Omental fat pad (tissue), 3 donors: ENCODE measurements at regions not wholly inside any gene's neighbourhood (a gene's known extent, or its start where the extent isn't known, plus 50 kb on each side); places are given as distances from the start of the nearest gene placed in this dataset.

Experiments
- ATAC-seq: fragments of 150-250 bp; one replicate; pipeline ENCODE4 v1.9.1; 2016; ENCODE audit warnings: mild to moderate bottlenecking, moderate library complexity; ENCODE audit not compliant: low FRiP score
- DNase-seq: peaks from one replicate; pipeline ENCODE4 v3.0.0-alpha.2; 2019; ENCODE audit warnings: low spot score
- TF ChIP-seq, protein P1 (sequence below), 3 donors: fragments of 450-650 bp; IDR thresholded peaks; one replicate each; pipeline ENCODE4 v1.5.1; 2016 to 2017; ENCODE audit warnings: antibody characterized with exemption in 3 of 3, mild to moderate bottlenecking in 3 of 3, moderate library complexity in 2 of 3

DNA sequence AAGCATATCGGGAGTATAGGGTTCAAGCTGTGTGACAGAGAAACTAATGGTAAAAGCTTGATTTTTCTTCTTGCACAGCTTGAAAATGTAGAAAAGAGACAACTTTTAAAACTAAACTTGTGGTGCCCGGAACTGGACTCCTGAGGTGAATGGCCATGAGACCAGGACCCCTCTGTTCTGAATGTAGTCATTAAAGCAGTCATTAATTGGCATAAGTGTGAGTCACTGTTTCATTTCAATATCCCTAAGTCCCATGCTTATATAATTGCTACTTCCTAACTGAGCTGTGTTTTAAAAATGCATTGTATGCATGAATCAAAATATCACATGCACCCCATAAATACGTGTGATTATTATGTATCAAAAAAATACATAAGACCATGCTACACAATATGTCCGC lies 463.1 kb upstream of the DYNLRB2 start:
- no peak for ATAC-seq
- TF ChIP-seq, protein P1, sequence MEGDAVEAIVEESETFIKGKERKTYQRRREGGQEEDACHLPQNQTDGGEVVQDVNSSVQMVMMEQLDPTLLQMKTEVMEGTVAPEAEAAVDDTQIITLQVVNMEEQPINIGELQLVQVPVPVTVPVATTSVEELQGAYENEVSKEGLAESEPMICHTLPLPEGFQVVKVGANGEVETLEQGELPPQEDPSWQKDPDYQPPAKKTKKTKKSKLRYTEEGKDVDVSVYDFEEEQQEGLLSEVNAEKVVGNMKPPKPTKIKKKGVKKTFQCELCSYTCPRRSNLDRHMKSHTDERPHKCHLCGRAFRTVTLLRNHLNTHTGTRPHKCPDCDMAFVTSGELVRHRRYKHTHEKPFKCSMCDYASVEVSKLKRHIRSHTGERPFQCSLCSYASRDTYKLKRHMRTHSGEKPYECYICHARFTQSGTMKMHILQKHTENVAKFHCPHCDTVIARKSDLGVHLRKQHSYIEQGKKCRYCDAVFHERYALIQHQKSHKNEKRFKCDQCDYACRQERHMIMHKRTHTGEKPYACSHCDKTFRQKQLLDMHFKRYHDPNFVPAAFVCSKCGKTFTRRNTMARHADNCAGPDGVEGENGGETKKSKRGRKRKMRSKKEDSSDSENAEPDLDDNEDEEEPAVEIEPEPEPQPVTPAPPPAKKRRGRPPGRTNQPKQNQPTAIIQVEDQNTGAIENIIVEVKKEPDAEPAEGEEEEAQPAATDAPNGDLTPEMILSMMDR (IDR thresholded peaks at IDR 0.05): no peak
- no peak for DNase-seq

- DNase-seq: no peak
- no peak for ATAC-seq
- TF ChIP-seq, protein P1 (IDR thresholded peaks at IDR 0.05): no peak
Observed at GRCh38 chr16:80074329-80074728, 466.5 kb upstream of the DYNLRB2 start.

GRCh38 chr16:80071964-80072456 lies 468.8 kb upstream of the DYNLRB2 start:
- no peak for DNase-seq
- ATAC-seq: no peak
- TF ChIP-seq, protein P1 (IDR thresholded peaks at IDR 0.05): no peak

- TF ChIP-seq, protein P1 (IDR thresholded peaks at IDR 0.05): no peak
- DNase-seq: no peak
- ATAC-seq: no peak
Observed at GRCh38 chr16:80066805-80067580, 466.5 kb upstream of the MAF start.

- no peak for ATAC-seq
- TF ChIP-seq, protein P1 (IDR thresholded peaks at IDR 0.05): no peak
- DNase-seq: no peak
Observed at GRCh38 chr16:80065541-80065940, 465.0 kb upstream of the MAF start.

GRCh38 chr16:80063713-80064069 lies 463.2 kb upstream of the MAF start:
- ATAC-seq (no peak), DNase-seq (no peak)
- TF ChIP-seq, protein P1 (IDR thresholded peaks at IDR 0.05): no peak
